ENCODE measurements at regions not wholly inside any gene's neighbourhood (a gene's known extent, or its start where the extent isn't known, plus 50 kb on each side); places are given as distances from the start of the nearest gene placed in this dataset.

DNA sequence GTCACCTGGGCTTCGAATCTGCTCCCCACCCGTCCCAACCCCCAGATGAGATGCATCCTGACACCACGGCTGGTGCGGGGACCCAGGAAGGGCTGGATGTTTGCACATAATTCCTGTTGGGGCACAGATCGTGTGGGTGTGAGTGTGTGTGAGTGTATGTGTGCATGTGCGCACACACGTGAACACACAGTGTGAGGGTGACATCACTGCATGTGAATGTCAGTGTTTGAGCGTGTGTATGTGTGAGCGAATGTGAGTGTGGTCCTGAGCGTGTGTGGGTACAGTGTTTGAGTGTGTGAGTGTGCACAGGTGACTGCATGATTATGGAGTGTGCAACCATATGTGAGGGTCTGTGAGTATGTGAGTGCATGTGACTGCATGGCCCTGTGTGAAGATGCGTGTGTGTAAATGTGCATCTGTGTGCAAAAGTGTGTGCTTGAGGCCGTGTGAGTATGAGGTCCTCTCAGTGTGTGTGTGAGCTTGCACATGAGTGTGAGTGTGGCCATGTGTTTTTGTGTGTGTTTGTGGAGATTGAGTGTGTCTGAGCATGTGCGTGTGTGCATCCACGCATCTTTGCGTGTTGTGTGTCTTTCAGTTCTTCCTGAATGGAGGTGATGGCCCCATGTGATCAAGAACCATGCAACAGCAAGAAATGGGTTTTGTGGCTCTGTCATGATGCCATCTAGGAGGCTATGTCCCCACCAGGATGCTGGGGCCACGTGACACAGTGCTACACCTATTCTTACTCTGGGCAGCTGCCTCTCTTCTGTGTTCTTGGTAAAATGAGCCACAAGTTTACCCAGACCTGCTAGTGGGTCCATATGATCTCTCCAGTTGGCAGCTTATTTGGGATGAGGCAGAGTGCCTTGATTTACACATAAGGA lies 70.5 kb upstream of the GCSH start:
- DNase-seq (ENCODE audit: low read depth, low spot score) (no peak), ATAC-seq (no peak)
- no TSS peak for BruUV-seq (replicated peaks)
- Histone ChIP-seq H3K4me1 (ENCODE audit: control insufficient read depth, insufficient read depth, low read length) (no peaks in the 10 kb centered on the region), H3K4me3 (ENCODE audit: low read depth in 2 of 2, low read length in 2 of 2) (no peak overlapping the region), H3K27me3 (ENCODE audit: control insufficient read depth, insufficient read depth, low read length) (no peaks in the 10 kb centered on the region), H3K27ac (ENCODE audit: low read length) (no peak overlapping the region), H3K36me3 (ENCODE audit: control insufficient read depth, insufficient read depth, low read length) (no peaks in the 10 kb centered on the region), H3K9me3 (ENCODE audit: control insufficient read depth, insufficient read depth, low read depth, low read length) (no peaks in the 10 kb centered on the region)
- CTCF ChIA-PET: no interaction called here
- TF ChIP-seq, protein P1, sequence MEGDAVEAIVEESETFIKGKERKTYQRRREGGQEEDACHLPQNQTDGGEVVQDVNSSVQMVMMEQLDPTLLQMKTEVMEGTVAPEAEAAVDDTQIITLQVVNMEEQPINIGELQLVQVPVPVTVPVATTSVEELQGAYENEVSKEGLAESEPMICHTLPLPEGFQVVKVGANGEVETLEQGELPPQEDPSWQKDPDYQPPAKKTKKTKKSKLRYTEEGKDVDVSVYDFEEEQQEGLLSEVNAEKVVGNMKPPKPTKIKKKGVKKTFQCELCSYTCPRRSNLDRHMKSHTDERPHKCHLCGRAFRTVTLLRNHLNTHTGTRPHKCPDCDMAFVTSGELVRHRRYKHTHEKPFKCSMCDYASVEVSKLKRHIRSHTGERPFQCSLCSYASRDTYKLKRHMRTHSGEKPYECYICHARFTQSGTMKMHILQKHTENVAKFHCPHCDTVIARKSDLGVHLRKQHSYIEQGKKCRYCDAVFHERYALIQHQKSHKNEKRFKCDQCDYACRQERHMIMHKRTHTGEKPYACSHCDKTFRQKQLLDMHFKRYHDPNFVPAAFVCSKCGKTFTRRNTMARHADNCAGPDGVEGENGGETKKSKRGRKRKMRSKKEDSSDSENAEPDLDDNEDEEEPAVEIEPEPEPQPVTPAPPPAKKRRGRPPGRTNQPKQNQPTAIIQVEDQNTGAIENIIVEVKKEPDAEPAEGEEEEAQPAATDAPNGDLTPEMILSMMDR (IDR thresholded peaks at IDR 0.05): no peak
- POLR2A ChIA-PET: interaction anchor here (0.7 kb wide), 1 partner anchor 41 kb away, joined by 3 read pairs; no protein-coding TSS in a partner anchor
- intact Hi-C loops (cut with micrococcal nuclease; ENCODE audit: unreplicated experiment): no loop called here
- in situ Hi-C loops (cut with HindIII; ENCODE audit: low pct_unique_long_range_greater_than_20kb, low sequenced_read_pairs): no loop called here

DNA sequence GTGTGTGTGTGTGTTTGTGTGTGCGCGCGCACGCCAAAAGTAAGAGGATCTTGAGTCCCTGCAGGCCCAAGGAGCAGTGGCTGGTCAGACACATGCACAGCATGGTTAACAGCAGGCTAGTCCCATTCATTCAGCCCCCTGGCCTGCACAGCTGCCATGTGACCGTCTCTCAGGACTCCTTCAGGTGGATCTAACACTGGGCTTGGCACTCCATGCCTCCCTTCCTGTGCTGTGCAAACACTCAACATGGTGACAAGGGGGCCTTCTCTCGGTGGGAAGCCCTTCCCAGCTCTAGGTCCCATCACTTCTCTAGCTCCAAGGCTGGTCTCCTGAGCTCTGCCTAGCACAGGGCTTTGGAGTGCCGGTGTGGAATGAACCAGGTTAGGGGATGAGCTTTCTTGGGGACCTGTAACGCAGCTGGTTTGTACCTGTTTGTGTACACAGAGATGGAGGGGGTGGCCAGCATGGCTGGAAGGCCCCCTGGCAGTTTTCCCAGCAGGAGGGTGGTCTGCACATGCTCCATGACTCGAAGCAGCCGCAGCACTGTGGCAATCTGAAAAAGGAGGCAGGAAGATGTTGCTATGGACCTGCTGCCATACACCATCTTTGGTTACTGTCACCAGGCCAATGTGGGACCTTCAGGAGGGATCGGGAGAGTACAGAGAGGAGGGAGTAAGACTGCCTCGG lies 69.4 kb upstream of the GCSH start:
- in situ Hi-C loops (cut with HindIII; ENCODE audit: low pct_unique_long_range_greater_than_20kb, low sequenced_read_pairs): no loop called here
- no peak overlapping the region for H3K27ac ChIP-seq (ENCODE audit: low read length)
- no peaks in the 10 kb centered on the region for H3K9me3 ChIP-seq (ENCODE audit: control insufficient read depth, insufficient read depth, low read depth, low read length)
- no TSS peak for BruUV-seq (replicated peaks)
- DNase-seq (ENCODE audit: low read depth, low spot score) (no peak), ATAC-seq (peak; percentile 65; the same call in 1 of the 2 replicates)
- TF ChIP-seq, protein P2, sequence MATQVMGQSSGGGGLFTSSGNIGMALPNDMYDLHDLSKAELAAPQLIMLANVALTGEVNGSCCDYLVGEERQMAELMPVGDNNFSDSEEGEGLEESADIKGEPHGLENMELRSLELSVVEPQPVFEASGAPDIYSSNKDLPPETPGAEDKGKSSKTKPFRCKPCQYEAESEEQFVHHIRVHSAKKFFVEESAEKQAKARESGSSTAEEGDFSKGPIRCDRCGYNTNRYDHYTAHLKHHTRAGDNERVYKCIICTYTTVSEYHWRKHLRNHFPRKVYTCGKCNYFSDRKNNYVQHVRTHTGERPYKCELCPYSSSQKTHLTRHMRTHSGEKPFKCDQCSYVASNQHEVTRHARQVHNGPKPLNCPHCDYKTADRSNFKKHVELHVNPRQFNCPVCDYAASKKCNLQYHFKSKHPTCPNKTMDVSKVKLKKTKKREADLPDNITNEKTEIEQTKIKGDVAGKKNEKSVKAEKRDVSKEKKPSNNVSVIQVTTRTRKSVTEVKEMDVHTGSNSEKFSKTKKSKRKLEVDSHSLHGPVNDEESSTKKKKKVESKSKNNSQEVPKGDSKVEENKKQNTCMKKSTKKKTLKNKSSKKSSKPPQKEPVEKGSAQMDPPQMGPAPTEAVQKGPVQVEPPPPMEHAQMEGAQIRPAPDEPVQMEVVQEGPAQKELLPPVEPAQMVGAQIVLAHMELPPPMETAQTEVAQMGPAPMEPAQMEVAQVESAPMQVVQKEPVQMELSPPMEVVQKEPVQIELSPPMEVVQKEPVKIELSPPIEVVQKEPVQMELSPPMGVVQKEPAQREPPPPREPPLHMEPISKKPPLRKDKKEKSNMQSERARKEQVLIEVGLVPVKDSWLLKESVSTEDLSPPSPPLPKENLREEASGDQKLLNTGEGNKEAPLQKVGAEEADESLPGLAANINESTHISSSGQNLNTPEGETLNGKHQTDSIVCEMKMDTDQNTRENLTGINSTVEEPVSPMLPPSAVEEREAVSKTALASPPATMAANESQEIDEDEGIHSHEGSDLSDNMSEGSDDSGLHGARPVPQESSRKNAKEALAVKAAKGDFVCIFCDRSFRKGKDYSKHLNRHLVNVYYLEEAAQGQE (IDR thresholded peaks at IDR 0.05; ENCODE audit: insufficient read depth in 1 of 2, low read depth in 2 of 2, low read length in 1 of 2): no peak
- TF ChIP-seq SIN3A (IDR thresholded peaks at IDR 0.05; ENCODE audit: borderline replicate concordance, insufficient read depth, low read depth, low read length) (no peak), TCF7L2 (IDR thresholded peaks at IDR 0.05; ENCODE audit: low read depth, low read length) (no peak), POLR2AphosphoS5 (IDR thresholded peaks at IDR 0.05; ENCODE audit: low read depth, low read length) (no peak)
- TF ChIP-seq, protein P1 (IDR thresholded peaks at IDR 0.05): no peak
- no peaks in the 10 kb centered on the region for H3K4me1 ChIP-seq (ENCODE audit: control insufficient read depth, insufficient read depth, low read length)
- intact Hi-C loops (cut with micrococcal nuclease; ENCODE audit: unreplicated experiment): no loop called here
- ChIA-PET POLR2A (interaction anchor here (0.7 kb wide), 1 partner anchor 42 kb away, joined by 3 read pairs; no protein-coding TSS in a partner anchor), CTCF (no interaction called here)
- H3K4me3 ChIP-seq (ENCODE audit: low read depth in 2 of 2, low read length in 2 of 2): no peak overlapping the region
- H3K27me3 ChIP-seq (ENCODE audit: control insufficient read depth, insufficient read depth, low read length): no peaks in the 10 kb centered on the region
- H3K36me3 ChIP-seq (ENCODE audit: control insufficient read depth, insufficient read depth, low read length): no peaks in the 10 kb centered on the region
